Glutamatergic neuron (in vitro differentiated cells): ENCODE measurements at regions not wholly inside any gene's neighbourhood (a gene's known extent, or its start where the extent isn't known, plus 50 kb on each side); places are given as distances from the start of the nearest gene placed in this dataset.

Experiments used
- DNase-seq: peaks from one replicate; pipeline ENCODE4 v3.0.0; 2022
- H3K27ac Mint-ChIP-seq: one replicate; pipeline ENCODE4 v1.8.0; 2020; ENCODE audit warnings: mild to moderate bottlenecking, mixed read lengths, inconsistent platforms; ENCODE audit not compliant: unreplicated experiment
- H3K27me3 Mint-ChIP-seq: one replicate; pipeline ENCODE4 v1.8.0; 2020; ENCODE audit warnings: mild to moderate bottlenecking, moderate library complexity, mixed read lengths, inconsistent platforms; ENCODE audit not compliant: unreplicated experiment
- H3K36me3 Mint-ChIP-seq: one replicate; pipeline ENCODE4 v1.8.0; 2020; ENCODE audit warnings: mild to moderate bottlenecking, mixed read lengths, inconsistent platforms; ENCODE audit not compliant: unreplicated experiment
- H3K4me1 Mint-ChIP-seq: one replicate; pipeline ENCODE4 v1.8.0; 2020; ENCODE audit warnings: mild to moderate bottlenecking, low read depth, mixed read lengths, inconsistent platforms; ENCODE audit not compliant: unreplicated experiment
- H3K4me3 Mint-ChIP-seq: one replicate; pipeline ENCODE4 v1.8.0; 2020; ENCODE audit warnings: mild to moderate bottlenecking, mixed read lengths, inconsistent platforms; ENCODE audit not compliant: unreplicated experiment
- H3K9me3 Mint-ChIP-seq: one replicate; pipeline ENCODE4 v1.8.0; 2020; ENCODE audit warnings: mild to moderate bottlenecking, moderate library complexity, mixed read lengths, inconsistent platforms; ENCODE audit not compliant: unreplicated experiment
- CTCF ChIP-seq: fragments of 200-600 bp; sonication (generic); IDR thresholded peaks from one replicate; pipeline ENCODE4 v1.5.0; 2021; ENCODE audit not compliant: partially characterized antibody, unreplicated experiment

GRCh38 chr5:163569284-163569683 is 63.9 kb downstream of the MAT2B start:
- H3K4me3 Mint-ChIP-seq, result no peak overlapping the region
- DNase-seq, result no peak
- peaks cover 3% of the 10 kb centered on the region for H3K9me3 Mint-ChIP-seq
- no peak overlapping the region for H3K27ac Mint-ChIP-seq
- no peak for TF ChIP-seq CTCF
- H3K4me1 Mint-ChIP-seq, result peaks cover 39% of the 10 kb centered on the region
- H3K27me3 Mint-ChIP-seq, result peaks cover 4% of the 10 kb centered on the region
- H3K36me3 Mint-ChIP-seq, result no peaks in the 10 kb centered on the region

- Mint-ChIP-seq H3K4me3 (no peak overlapping the region), H3K4me1 (peaks cover 22% of the 10 kb centered on the region), H3K36me3 (no peaks in the 10 kb centered on the region), H3K9me3 (no peaks in the 10 kb centered on the region), H3K27me3 (peaks cover 4% of the 10 kb centered on the region), H3K27ac (no peak overlapping the region)
- no peak for DNase-seq
- TF ChIP-seq CTCF, result no peak
Measured at GRCh38 chr5:163571744-163572143, 66.3 kb downstream of the MAT2B start.

DNA sequence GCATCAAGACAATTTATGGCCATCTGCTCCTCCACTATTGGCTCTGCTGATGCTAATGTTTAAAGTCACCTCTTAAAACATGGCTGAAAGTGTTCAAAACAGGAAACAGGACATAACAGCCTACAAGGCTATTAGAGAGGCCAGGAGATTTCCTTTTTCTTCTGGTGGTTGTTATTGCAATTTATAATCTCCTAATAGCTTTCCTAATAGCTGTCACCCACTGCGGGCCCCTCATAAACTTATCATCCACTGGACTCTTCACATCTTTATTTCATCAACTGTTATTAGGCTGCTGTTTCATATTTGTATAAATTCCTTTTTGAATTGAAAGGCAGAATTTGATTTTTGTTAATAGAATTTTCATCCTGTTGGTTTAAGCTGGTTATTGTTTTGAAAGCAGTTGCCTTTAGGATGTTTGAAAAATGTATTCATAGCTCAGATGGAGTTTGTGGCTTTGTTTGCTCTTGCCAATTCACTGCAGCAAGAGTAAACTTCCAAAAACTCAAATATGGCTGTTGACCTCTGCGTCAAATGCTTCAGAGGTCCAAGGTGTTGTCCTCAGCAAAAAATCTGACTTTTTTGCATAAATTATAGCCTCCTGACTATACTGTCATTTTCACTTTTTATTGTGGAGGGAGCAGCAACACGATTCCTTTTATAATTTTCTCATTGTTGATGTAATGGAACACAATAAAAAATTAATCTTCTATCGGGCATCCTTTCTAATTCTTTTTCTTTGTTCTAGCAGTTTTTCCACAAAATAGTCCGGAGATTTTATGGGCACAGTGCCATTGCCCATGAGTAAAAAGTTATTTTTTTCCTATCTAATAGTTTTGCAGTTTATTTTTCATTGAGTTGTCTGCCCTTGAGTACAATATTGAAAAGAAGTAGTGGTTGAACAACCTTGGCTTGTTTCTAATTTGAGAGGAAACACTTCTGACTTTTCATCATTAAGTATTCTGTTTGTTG is 69.3 kb downstream of the MAT2B start:
- Mint-ChIP-seq H3K27ac (peak overlapping the region; percentile 26), H3K4me3 (no peak overlapping the region), H3K4me1 (peaks cover 10% of the 10 kb centered on the region), H3K27me3 (peaks cover 2% of the 10 kb centered on the region), H3K9me3 (no peaks in the 10 kb centered on the region), H3K36me3 (peaks cover 4% of the 10 kb centered on the region)
- DNase-seq, result no peak
- TF ChIP-seq CTCF, result no peak

DNA sequence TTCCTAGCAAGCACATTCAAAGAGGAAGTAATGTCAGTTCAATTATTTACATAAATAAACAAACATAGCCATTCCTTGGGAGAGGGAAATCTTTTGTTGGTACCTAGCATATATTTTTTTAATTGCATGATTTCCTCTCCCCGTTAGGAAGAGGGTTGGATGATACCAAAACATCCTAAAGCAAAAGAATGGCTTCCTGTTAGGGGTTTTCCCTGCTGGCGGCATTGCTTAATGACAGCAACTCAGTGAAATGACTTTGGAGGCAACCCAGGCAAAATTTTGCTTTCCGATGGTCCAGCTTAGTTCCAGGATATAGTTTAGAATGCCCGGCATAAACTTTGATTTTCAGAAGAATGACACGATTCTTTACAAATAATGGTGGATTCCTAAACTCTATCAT is 73.2 kb downstream of the MAT2B start:
- no peaks in the 10 kb centered on the region for H3K27me3 Mint-ChIP-seq
- H3K27ac Mint-ChIP-seq, result no peak overlapping the region
- H3K36me3 Mint-ChIP-seq, result peaks cover 4% of the 10 kb centered on the region
- peaks cover 4% of the 10 kb centered on the region for H3K4me1 Mint-ChIP-seq
- no peaks in the 10 kb centered on the region for H3K9me3 Mint-ChIP-seq
- H3K4me3 Mint-ChIP-seq, result no peak overlapping the region
- TF ChIP-seq CTCF, result no peak
- DNase-seq, result no peak

- no peak for TF ChIP-seq CTCF
- no peak overlapping the region for H3K4me3 Mint-ChIP-seq
- peaks cover 4% of the 10 kb centered on the region for H3K36me3 Mint-ChIP-seq
- peaks cover 3% of the 10 kb centered on the region for H3K9me3 Mint-ChIP-seq
- no peaks in the 10 kb centered on the region for H3K4me1 Mint-ChIP-seq
- H3K27ac Mint-ChIP-seq, result no peak overlapping the region
- DNase-seq, result no peak
- H3K27me3 Mint-ChIP-seq, result no peaks in the 10 kb centered on the region
Measured at GRCh38 chr5:163579729-163580128, 74.3 kb downstream of the MAT2B start.
